Kidney (tissue), 13 donors: ENCODE measurements at regions not wholly inside any gene's neighbourhood (a gene's known extent, or its start where the extent isn't known, plus 50 kb on each side); places are given as distances from the start of the nearest gene placed in this dataset.

ENCODE experiments used
- DNase-seq, 5 donors: peaks; one replicate each; pipeline ENCODE4 v3.0.0-alpha.2; 2013 to 2020
- FAIRE-seq: peaks from 2 replicates; lab custom pipeline; 2012; peaks lifted over from hg19 to GRCh38; lab: Jason Lieb, UNC
- H3K27ac ChIP-seq, 2 donors: one replicate each; pipeline ENCODE4 v1.7.0; 2013; ENCODE audit warnings: low read depth in 2 of 2, low read length in 2 of 2, inconsistent platforms in 1 of 2
- H3K27me3 ChIP-seq: one replicate; pipeline ENCODE4 v1.7.1; 2013; ENCODE audit warnings: low read length, inconsistent platforms; ENCODE audit not compliant: control insufficient read depth, insufficient read depth
- H3K36me3 ChIP-seq, 3 donors: one replicate each; pipeline versions ENCODE4 v1.7.0 to v1.7.1; 2013; ENCODE audit warnings: low read length in 3 of 3, control low read depth in 1 of 3, inconsistent platforms in 1 of 3; ENCODE audit not compliant: insufficient read depth in 3 of 3, control insufficient read depth in 2 of 3
- H3K4me1 ChIP-seq, 3 donors: one replicate each; pipeline versions ENCODE4 v1.7.0 to v1.7.1; 2013; ENCODE audit warnings: low read length in 3 of 3, inconsistent platforms in 1 of 3, low read depth in 1 of 3; ENCODE audit not compliant: control insufficient read depth in 2 of 3, insufficient read depth in 2 of 3
- H3K4me3 ChIP-seq, 3 donors: one replicate each; pipeline versions ENCODE4 v1.7.0 to v1.8.1; 2013; ENCODE audit warnings: low read length in 3 of 3, control low read depth in 1 of 3, inconsistent platforms in 1 of 3
- H3K9ac ChIP-seq, 3 donors: one replicate each; pipeline versions ENCODE4 v1.7.0 to v1.7.1; 2013; ENCODE audit warnings: low read length in 3 of 3, control low read depth in 1 of 3, inconsistent platforms in 1 of 3
- H3K9me3 ChIP-seq, 3 donors: one replicate each; pipeline versions ENCODE4 v1.7.0 to v1.7.1; 2013; ENCODE audit warnings: low read length in 3 of 3, control low read depth in 1 of 3, inconsistent platforms in 1 of 3; ENCODE audit not compliant: control insufficient read depth in 2 of 3, insufficient read depth in 1 of 3
- CTCF ChIP-seq: IDR thresholded peaks from 3 replicates; pipeline ENCODE4 v1.5.1; 2012; ENCODE audit warnings: mild to moderate bottlenecking, moderate library complexity, borderline replicate concordance; ENCODE audit not compliant: insufficient read depth; ENCODE audit errors: extremely low read depth
- intact Hi-C: fragments of 100-400 bp; cut with DNase I; formaldehyde crosslinking; loops from one replicate; pipeline ENCODE4 v1.11.1; 2022
- donor health status: control.
- donor health status: control.
- donor health status: control.
- donor health status: control.
- donor health status: control.
- donor health status: DM: yes; HTN: yes; CAD: no.
- donor health status: Normal renal cell carcinoma (clear cell type).

- no peak overlapping the region for H3K4me3 ChIP-seq
- no peak overlapping the region for H3K27ac ChIP-seq
- peaks cover 0 to 5% (median 0%) of the 10 kb centered on the region in 3 donors for H3K9me3 ChIP-seq
- DNase-seq: no peak
- FAIRE-seq: no peak
- no peaks in the 10 kb centered on the region for H3K36me3 ChIP-seq
- no peaks in the 10 kb centered on the region for H3K27me3 ChIP-seq
- no peak for TF ChIP-seq CTCF
- no peak overlapping the region for H3K9ac ChIP-seq
- intact Hi-C loops: no loop called here
- peaks cover 0 to 2% (median 0%) of the 10 kb centered on the region in 3 donors for H3K4me1 ChIP-seq
Measured at GRCh38 chr12:108400900-108401480, 61.9 kb upstream of the CMKLR1 start.

GRCh38 chr12:108400481-108400880 lies 61.4 kb upstream of the CMKLR1 start:
- FAIRE-seq: no peak
- H3K4me1 ChIP-seq: peaks cover 0 to 2% (median 0%) of the 10 kb centered on the region in 3 donors
- intact Hi-C loops: no loop called here

GRCh38 chr12:108400056-108400455 lies 60.9 kb upstream of the CMKLR1 start:
- Histone ChIP-seq H3K27me3 (no peaks in the 10 kb centered on the region), H3K27ac (no peak overlapping the region), H3K4me1 (peaks cover 0 to 2% (median 0%) of the 10 kb centered on the region in 3 donors), H3K9ac (no peak overlapping the region), H3K36me3 (no peaks in the 10 kb centered on the region), H3K9me3 (no peaks in the 10 kb centered on the region), H3K4me3 (no peak overlapping the region)
- intact Hi-C loops: no loop called here
- no peak for TF ChIP-seq CTCF
- FAIRE-seq: no peak
- DNase-seq: no peak

More at GRCh38 chr12:108400481-108400880, 61.4 kb upstream of the CMKLR1 start:
- no peaks in the 10 kb centered on the region for H3K36me3 ChIP-seq
- H3K27me3 ChIP-seq: no peaks in the 10 kb centered on the region
- no peak for DNase-seq
- no peak for TF ChIP-seq CTCF
- H3K9me3 ChIP-seq: peaks cover 0 to 2% (median 0%) of the 10 kb centered on the region in 3 donors
- H3K9ac ChIP-seq: no peak overlapping the region
- H3K27ac ChIP-seq: no peak overlapping the region
- H3K4me3 ChIP-seq: no peak overlapping the region

GRCh38 chr12:108399514-108399913 lies 60.4 kb upstream of the CMKLR1 start:
- no peak overlapping the region for H3K4me3 ChIP-seq
- no peaks in the 10 kb centered on the region for H3K9me3 ChIP-seq
- H3K36me3 ChIP-seq: no peaks in the 10 kb centered on the region
- FAIRE-seq: no peak
- no peak for TF ChIP-seq CTCF
- no peak for DNase-seq
- H3K4me1 ChIP-seq: peaks cover 0 to 2% (median 0%) of the 10 kb centered on the region in 3 donors
- no peak overlapping the region for H3K9ac ChIP-seq
- H3K27me3 ChIP-seq: no peaks in the 10 kb centered on the region
- no peak overlapping the region for H3K27ac ChIP-seq
- intact Hi-C loops: no loop called here
